WTC11 (cell line): ENCODE measurements at regions not wholly inside any gene's neighbourhood (a gene's known extent, or its start where the extent isn't known, plus 50 kb on each side); places are given as distances from the start of the nearest gene placed in this dataset.

ENCODE experiments used
- ATAC-seq: fragments of 200-7000 bp; cut with Tn5 transposase; 2 replicates; pipeline ENCODE4 v1.10.0; 2021; ENCODE audit warnings: mild to moderate bottlenecking, moderate library complexity
- CTCF ChIA-PET: fragments of 300-600 bp; sonication (Branson Sonifier 250); formaldehyde crosslinking; loops from one replicate; lab custom pipeline; 2021; ENCODE audit warnings: antibody characterized with exemption; lab: Charles Lee
- POLR2A ChIA-PET: fragments of 350-600 bp; sonication (Branson Sonifier 250); formaldehyde crosslinking; loops from one replicate; lab custom pipeline; 2021; ENCODE audit warnings: antibody characterized with exemption; lab: Charles Lee
- DNase-seq: peaks from one replicate; pipeline ENCODE4 v3.0.0; 2021; ENCODE audit warnings: low spot score
- H3K27ac Mint-ChIP-seq: 2 replicates; pipeline ENCODE4 v1.8.0; 2021; ENCODE audit warnings: mixed read lengths
- H3K27me3 Mint-ChIP-seq: 2 replicates; pipeline ENCODE4 v1.8.0; 2021; ENCODE audit warnings: low read depth, mild to moderate bottlenecking, moderate library complexity, mixed read lengths
- H3K36me3 Mint-ChIP-seq: 2 replicates; pipeline ENCODE4 v1.8.0; 2021; ENCODE audit warnings: mixed read lengths
- H3K4me1 Mint-ChIP-seq: 2 replicates; pipeline ENCODE4 v1.8.0; 2022; ENCODE audit warnings: mixed read lengths
- H3K4me3 Mint-ChIP-seq: 2 replicates; pipeline ENCODE4 v1.8.0; 2021; ENCODE audit warnings: mild to moderate bottlenecking, moderate library complexity, mixed read lengths
- H3K9me3 Mint-ChIP-seq: 2 replicates; pipeline ENCODE4 v1.8.0; 2021; ENCODE audit warnings: mixed read lengths
- CREM ChIP-seq: sonication (generic); formaldehyde crosslinking; IDR thresholded peaks from 2 replicates; pipeline ENCODE4 v1.8.1; 2022; ENCODE audit warnings: mild to moderate bottlenecking, missing genetic modification reagents, moderate library complexity
- EMX1 ChIP-seq: fragments of 250-450 bp; sonication (Bioruptor Pico); IDR thresholded peaks from 2 replicates; pipeline ENCODE4 v1.8.0; 2021; ENCODE audit warnings: mild to moderate bottlenecking
- ESRRA ChIP-seq: sonication (generic); formaldehyde crosslinking; IDR thresholded peaks from 2 replicates; pipeline ENCODE4 v1.8.1; 2022; ENCODE audit warnings: mild to moderate bottlenecking, missing genetic modification reagents, borderline replicate concordance
- FOXP1 ChIP-seq: sonication (generic); formaldehyde crosslinking; IDR thresholded peaks from 2 replicates; pipeline ENCODE4 v1.8.0; 2022; ENCODE audit warnings: missing genetic modification reagents, mild to moderate bottlenecking, moderate library complexity, borderline replicate concordance
- GRHL2 ChIP-seq: fragments of 250-450 bp; sonication (Bioruptor Pico); IDR thresholded peaks from 2 replicates; pipeline ENCODE4 v1.8.0; 2022; ENCODE audit warnings: mild to moderate bottlenecking, moderate library complexity; ENCODE audit not compliant: insufficient replicate concordance, severe bottlenecking
- JAZF1 ChIP-seq: fragments of 250-450 bp; sonication (Bioruptor Pico); IDR thresholded peaks from 2 replicates; pipeline ENCODE4 v1.9.0; 2021; ENCODE audit warnings: moderate library complexity, mild to moderate bottlenecking, inconsistent platforms
- MYBL2 ChIP-seq: sonication (generic); formaldehyde crosslinking; IDR thresholded peaks from 2 replicates; pipeline ENCODE4 v1.8.1; 2023; ENCODE audit warnings: mild to moderate bottlenecking, moderate library complexity, missing genetic modification reagents
- NFYB ChIP-seq: sonication (generic); formaldehyde crosslinking; conservative IDR thresholded peaks from 2 replicates; pipeline ENCODE4 v1.8.0; 2022; ENCODE audit warnings: low read depth, missing genetic modification reagents
- PRRX2 ChIP-seq: fragments of 250-450 bp; sonication (Bioruptor Pico); IDR thresholded peaks from 2 replicates; pipeline ENCODE4 v1.8.0; 2021; ENCODE audit warnings: mild to moderate bottlenecking
- SMAD3 ChIP-seq: sonication (generic); formaldehyde crosslinking; IDR thresholded peaks from 2 replicates; pipeline ENCODE4 v1.8.0; 2022; ENCODE audit warnings: missing genetic modification reagents, mild to moderate bottlenecking, borderline replicate concordance
- TCF7 ChIP-seq: sonication (generic); formaldehyde crosslinking; IDR thresholded peaks from 2 replicates; pipeline ENCODE4 v1.8.0; 2022; ENCODE audit warnings: mild to moderate bottlenecking, low read depth, missing genetic modification reagents, moderate library complexity
- ZNF138 ChIP-seq: sonication (generic); formaldehyde crosslinking; conservative IDR thresholded peaks from 2 replicates; pipeline ENCODE4 v1.8.1; 2022; ENCODE audit warnings: mild to moderate bottlenecking, moderate library complexity, missing genetic modification reagents
- ZNF671 ChIP-seq: fragments of 250-450 bp; sonication (Bioruptor Pico); IDR thresholded peaks from 2 replicates; pipeline ENCODE4 v1.8.0; 2021; ENCODE audit warnings: mild to moderate bottlenecking
- TF ChIP-seq, protein P1 (sequence below): sonication (generic); formaldehyde crosslinking; IDR thresholded peaks from 2 replicates; pipeline ENCODE4 v1.8.0; 2023; ENCODE audit warnings: mild to moderate bottlenecking, missing genetic modification reagents
- TF ChIP-seq, protein P2 (sequence below): fragments of 200-600 bp; IDR thresholded peaks from 2 replicates; pipeline ENCODE4 v1.8.0; 2022; ENCODE audit warnings: antibody characterized with exemption
- TF ChIP-seq, protein P3 (sequence below): sonication (generic); formaldehyde crosslinking; IDR thresholded peaks from 2 replicates; pipeline ENCODE4 v1.8.1; 2022; ENCODE audit warnings: mild to moderate bottlenecking, missing genetic modification reagents, moderate library complexity, borderline replicate concordance
- TF ChIP-seq, protein P4 (sequence below): sonication (generic); formaldehyde crosslinking; IDR thresholded peaks from 2 replicates; pipeline ENCODE4 v1.8.1; 2023; ENCODE audit warnings: mild to moderate bottlenecking, missing genetic modification reagents
- TF ChIP-seq, protein P5 (sequence below): sonication (generic); formaldehyde crosslinking; conservative IDR thresholded peaks from 2 replicates; pipeline ENCODE4 v1.8.1; 2023; ENCODE audit warnings: mild to moderate bottlenecking, low read depth, missing genetic modification reagents, moderate library complexity
- TF ChIP-seq, protein P6 (sequence below): sonication (generic); formaldehyde crosslinking; conservative IDR thresholded peaks from 2 replicates; pipeline ENCODE4 v1.8.1; 2022; ENCODE audit warnings: mild to moderate bottlenecking, missing genetic modification reagents
- TF ChIP-seq, protein P7 (sequence below): sonication (generic); formaldehyde crosslinking; IDR thresholded peaks from 2 replicates; pipeline ENCODE4 v1.8.1; 2023; ENCODE audit warnings: mild to moderate bottlenecking, missing genetic modification reagents

DNA sequence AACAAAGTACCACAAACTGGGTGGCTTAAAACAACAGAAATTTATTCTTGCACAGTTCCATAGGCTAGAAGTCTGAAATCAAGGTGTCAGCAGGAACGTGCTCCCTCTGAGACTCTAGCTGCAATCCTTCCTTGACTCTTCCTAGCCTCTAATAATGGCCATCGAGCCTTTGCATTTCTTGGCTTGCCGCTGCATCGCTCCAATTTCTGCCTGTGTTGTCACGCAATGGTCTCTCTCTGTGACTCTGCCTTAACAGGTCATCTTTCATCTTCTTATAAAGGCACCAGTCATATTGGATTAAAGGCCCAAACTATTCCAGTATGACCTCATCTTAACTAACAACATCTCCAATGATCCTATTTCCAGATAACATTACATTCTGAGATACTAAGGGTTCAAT is 61.0 kb upstream of the FNDC3B start (continued):
- TF ChIP-seq, protein P1, sequence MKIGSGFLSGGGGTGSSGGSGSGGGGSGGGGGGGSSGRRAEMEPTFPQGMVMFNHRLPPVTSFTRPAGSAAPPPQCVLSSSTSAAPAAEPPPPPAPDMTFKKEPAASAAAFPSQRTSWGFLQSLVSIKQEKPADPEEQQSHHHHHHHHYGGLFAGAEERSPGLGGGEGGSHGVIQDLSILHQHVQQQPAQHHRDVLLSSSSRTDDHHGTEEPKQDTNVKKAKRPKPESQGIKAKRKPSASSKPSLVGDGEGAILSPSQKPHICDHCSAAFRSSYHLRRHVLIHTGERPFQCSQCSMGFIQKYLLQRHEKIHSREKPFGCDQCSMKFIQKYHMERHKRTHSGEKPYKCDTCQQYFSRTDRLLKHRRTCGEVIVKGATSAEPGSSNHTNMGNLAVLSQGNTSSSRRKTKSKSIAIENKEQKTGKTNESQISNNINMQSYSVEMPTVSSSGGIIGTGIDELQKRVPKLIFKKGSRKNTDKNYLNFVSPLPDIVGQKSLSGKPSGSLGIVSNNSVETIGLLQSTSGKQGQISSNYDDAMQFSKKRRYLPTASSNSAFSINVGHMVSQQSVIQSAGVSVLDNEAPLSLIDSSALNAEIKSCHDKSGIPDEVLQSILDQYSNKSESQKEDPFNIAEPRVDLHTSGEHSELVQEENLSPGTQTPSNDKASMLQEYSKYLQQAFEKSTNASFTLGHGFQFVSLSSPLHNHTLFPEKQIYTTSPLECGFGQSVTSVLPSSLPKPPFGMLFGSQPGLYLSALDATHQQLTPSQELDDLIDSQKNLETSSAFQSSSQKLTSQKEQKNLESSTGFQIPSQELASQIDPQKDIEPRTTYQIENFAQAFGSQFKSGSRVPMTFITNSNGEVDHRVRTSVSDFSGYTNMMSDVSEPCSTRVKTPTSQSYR (CRISPR knock-in tag), result no peak
- TF ChIP-seq FOXP1 (CRISPR knock-in tag) (no peak), MYBL2 (CRISPR knock-in tag) (no peak), JAZF1 (no peak), NFYB (CRISPR knock-in tag) (no peak), PRRX2 (CRISPR knock-in tag) (no peak), SMAD3 (CRISPR knock-in tag) (no peak), ZNF138 (CRISPR knock-in tag) (no peak), CREM (CRISPR knock-in tag) (no peak)
- TF ChIP-seq, protein P2, sequence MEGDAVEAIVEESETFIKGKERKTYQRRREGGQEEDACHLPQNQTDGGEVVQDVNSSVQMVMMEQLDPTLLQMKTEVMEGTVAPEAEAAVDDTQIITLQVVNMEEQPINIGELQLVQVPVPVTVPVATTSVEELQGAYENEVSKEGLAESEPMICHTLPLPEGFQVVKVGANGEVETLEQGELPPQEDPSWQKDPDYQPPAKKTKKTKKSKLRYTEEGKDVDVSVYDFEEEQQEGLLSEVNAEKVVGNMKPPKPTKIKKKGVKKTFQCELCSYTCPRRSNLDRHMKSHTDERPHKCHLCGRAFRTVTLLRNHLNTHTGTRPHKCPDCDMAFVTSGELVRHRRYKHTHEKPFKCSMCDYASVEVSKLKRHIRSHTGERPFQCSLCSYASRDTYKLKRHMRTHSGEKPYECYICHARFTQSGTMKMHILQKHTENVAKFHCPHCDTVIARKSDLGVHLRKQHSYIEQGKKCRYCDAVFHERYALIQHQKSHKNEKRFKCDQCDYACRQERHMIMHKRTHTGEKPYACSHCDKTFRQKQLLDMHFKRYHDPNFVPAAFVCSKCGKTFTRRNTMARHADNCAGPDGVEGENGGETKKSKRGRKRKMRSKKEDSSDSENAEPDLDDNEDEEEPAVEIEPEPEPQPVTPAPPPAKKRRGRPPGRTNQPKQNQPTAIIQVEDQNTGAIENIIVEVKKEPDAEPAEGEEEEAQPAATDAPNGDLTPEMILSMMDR, result no peak
- TF ChIP-seq, protein P3, sequence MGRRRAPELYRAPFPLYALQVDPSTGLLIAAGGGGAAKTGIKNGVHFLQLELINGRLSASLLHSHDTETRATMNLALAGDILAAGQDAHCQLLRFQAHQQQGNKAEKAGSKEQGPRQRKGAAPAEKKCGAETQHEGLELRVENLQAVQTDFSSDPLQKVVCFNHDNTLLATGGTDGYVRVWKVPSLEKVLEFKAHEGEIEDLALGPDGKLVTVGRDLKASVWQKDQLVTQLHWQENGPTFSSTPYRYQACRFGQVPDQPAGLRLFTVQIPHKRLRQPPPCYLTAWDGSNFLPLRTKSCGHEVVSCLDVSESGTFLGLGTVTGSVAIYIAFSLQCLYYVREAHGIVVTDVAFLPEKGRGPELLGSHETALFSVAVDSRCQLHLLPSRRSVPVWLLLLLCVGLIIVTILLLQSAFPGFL, result no peak
- TF ChIP-seq, protein P4, sequence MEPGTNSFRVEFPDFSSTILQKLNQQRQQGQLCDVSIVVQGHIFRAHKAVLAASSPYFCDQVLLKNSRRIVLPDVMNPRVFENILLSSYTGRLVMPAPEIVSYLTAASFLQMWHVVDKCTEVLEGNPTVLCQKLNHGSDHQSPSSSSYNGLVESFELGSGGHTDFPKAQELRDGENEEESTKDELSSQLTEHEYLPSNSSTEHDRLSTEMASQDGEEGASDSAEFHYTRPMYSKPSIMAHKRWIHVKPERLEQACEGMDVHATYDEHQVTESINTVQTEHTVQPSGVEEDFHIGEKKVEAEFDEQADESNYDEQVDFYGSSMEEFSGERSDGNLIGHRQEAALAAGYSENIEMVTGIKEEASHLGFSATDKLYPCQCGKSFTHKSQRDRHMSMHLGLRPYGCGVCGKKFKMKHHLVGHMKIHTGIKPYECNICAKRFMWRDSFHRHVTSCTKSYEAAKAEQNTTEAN (CRISPR knock-in tag), result no peak
- TF ChIP-seq, all 79 proteins: peak for 0

DNA sequence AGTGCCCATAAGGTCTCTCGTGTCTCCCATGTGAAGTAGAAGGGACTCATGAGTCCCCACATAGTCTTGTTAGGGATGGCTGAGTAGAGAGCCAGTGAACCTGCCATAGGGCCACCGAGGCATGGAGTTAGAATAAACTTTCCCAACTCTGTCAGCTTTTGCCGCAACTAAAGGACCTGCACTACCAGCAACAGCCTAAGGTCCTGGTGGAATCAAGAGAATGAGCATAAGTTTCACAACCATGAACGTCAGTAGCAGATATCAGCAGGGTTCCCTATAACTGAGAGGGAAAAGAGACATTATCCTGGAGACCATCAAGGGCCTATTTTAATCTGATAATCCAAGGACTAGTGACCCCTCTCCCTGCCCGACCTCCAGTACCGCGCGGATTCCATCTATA is 60.3 kb upstream of the FNDC3B start:
- Mint-ChIP-seq H3K4me3 (no peak overlapping the region), H3K27me3 (no peaks in the 10 kb centered on the region), H3K27ac (no peak overlapping the region), H3K9me3 (no peaks in the 10 kb centered on the region), H3K4me1 (no peaks in the 10 kb centered on the region), H3K36me3 (no peaks in the 10 kb centered on the region)
- TF ChIP-seq EMX1 (CRISPR knock-in tag), result no peak
- TF ChIP-seq TCF7 (CRISPR knock-in tag), result no peak
- TF ChIP-seq GRHL2 (CRISPR knock-in tag), result no peak
- TF ChIP-seq, protein P5, sequence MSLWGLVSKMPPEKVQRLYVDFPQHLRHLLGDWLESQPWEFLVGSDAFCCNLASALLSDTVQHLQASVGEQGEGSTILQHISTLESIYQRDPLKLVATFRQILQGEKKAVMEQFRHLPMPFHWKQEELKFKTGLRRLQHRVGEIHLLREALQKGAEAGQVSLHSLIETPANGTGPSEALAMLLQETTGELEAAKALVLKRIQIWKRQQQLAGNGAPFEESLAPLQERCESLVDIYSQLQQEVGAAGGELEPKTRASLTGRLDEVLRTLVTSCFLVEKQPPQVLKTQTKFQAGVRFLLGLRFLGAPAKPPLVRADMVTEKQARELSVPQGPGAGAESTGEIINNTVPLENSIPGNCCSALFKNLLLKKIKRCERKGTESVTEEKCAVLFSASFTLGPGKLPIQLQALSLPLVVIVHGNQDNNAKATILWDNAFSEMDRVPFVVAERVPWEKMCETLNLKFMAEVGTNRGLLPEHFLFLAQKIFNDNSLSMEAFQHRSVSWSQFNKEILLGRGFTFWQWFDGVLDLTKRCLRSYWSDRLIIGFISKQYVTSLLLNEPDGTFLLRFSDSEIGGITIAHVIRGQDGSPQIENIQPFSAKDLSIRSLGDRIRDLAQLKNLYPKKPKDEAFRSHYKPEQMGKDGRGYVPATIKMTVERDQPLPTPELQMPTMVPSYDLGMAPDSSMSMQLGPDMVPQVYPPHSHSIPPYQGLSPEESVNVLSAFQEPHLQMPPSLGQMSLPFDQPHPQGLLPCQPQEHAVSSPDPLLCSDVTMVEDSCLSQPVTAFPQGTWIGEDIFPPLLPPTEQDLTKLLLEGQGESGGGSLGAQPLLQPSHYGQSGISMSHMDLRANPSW (CRISPR knock-in tag), result no peak
- TF ChIP-seq, protein P6, sequence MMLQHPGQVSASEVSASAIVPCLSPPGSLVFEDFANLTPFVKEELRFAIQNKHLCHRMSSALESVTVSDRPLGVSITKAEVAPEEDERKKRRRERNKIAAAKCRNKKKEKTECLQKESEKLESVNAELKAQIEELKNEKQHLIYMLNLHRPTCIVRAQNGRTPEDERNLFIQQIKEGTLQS (CRISPR knock-in tag), result no peak
- TF ChIP-seq, protein P7, sequence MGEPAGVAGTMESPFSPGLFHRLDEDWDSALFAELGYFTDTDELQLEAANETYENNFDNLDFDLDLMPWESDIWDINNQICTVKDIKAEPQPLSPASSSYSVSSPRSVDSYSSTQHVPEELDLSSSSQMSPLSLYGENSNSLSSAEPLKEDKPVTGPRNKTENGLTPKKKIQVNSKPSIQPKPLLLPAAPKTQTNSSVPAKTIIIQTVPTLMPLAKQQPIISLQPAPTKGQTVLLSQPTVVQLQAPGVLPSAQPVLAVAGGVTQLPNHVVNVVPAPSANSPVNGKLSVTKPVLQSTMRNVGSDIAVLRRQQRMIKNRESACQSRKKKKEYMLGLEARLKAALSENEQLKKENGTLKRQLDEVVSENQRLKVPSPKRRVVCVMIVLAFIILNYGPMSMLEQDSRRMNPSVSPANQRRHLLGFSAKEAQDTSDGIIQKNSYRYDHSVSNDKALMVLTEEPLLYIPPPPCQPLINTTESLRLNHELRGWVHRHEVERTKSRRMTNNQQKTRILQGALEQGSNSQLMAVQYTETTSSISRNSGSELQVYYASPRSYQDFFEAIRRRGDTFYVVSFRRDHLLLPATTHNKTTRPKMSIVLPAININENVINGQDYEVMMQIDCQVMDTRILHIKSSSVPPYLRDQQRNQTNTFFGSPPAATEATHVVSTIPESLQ (CRISPR knock-in tag), result no peak
- no peak for TF ChIP-seq ZNF671 (CRISPR knock-in tag)
- TF ChIP-seq SMAD3 (CRISPR knock-in tag), result no peak
- TF ChIP-seq ESRRA (CRISPR knock-in tag), result no peak
- ChIA-PET CTCF (no interaction called here), POLR2A (no interaction called here)
- DNase-seq (no peak), ATAC-seq (no peak)
